Fibroblast of villous mesenchyme (primary cell): ENCODE measurements at regions not wholly inside any gene's neighbourhood (a gene's known extent, or its start where the extent isn't known, plus 50 kb on each side); places are given as distances from the start of the nearest gene placed in this dataset.

Source experiments
- DNase-seq: peaks from one replicate; pipeline ENCODE4 v3.0.0-alpha.2; 2010; ENCODE audit warnings: low read depth
- H3K4me3 ChIP-seq: 2 replicates; pipeline ENCODE4 v1.5.1; 2011; ENCODE audit warnings: low read depth, mild to moderate bottlenecking, low read length
- CTCF ChIP-seq: IDR thresholded peaks from 2 replicates; pipeline ENCODE4 v1.5.1; 2012; ENCODE audit warnings: low read depth, mild to moderate bottlenecking, low read length; ENCODE audit not compliant: insufficient read depth

- no peak overlapping the region for H3K4me3 ChIP-seq
- TF ChIP-seq CTCF, result no peak
- no peak for DNase-seq
Measured at GRCh38 chr1:178572604-178573003, 59.7 kb downstream of the TEX35 start.

GRCh38 chr1:178573330-178573729, 60.4 kb downstream of the TEX35 start:
- DNase-seq, result no peak
- no peak for TF ChIP-seq CTCF
- H3K4me3 ChIP-seq, result no peak overlapping the region

- peak; percentile 21 for DNase-seq
- no peak for TF ChIP-seq CTCF
- H3K4me3 ChIP-seq, result no peak overlapping the region
Measured at GRCh38 chr1:178574345-178574744, 61.4 kb downstream of the TEX35 start.

GRCh38 chr1:178575611-178576361, 62.9 kb downstream of the TEX35 start:
- TF ChIP-seq CTCF, result no peak
- peak; percentile 22 for DNase-seq
- no peak overlapping the region for H3K4me3 ChIP-seq

GRCh38 chr1:178576841-178577240, 63.9 kb downstream of the TEX35 start:
- no peak overlapping the region for H3K4me3 ChIP-seq
- TF ChIP-seq CTCF, result no peak
- DNase-seq, result no peak

GRCh38 chr1:178577882-178578281, 65.0 kb downstream of the TEX35 start:
- H3K4me3 ChIP-seq, result no peak overlapping the region
- no peak for DNase-seq
- no peak for TF ChIP-seq CTCF

GRCh38 chr1:178578541-178578940, 65.6 kb downstream of the TEX35 start:
- no peak for TF ChIP-seq CTCF
- DNase-seq, result no peak
- no peak overlapping the region for H3K4me3 ChIP-seq
